CD14-positive monocyte (primary cell): ENCODE measurements at regions not wholly inside any gene's neighbourhood (a gene's known extent, or its start where the extent isn't known, plus 50 kb on each side); places are given as distances from the start of the nearest gene placed in this dataset.

Experiments
- DNase-seq, 3 donors: peaks; one replicate each; pipeline ENCODE4 v3.0.0-alpha.2; 2011 to 2022
- H2AFZ ChIP-seq: 2 replicates; pipeline ENCODE4 v1.6.0; 2012; ENCODE audit warnings: mild to moderate bottlenecking, low read depth, low read length, inconsistent platforms; ENCODE audit not compliant: insufficient read depth, poor library complexity, severe bottlenecking
- H3K27ac ChIP-seq, 2 donors: 1 replicate in 1 of 2; 2 replicates in 1 of 2; pipeline ENCODE4 v1.5.1; 2012 to 2013; ENCODE audit warnings: low read length in 2 of 2, control low read depth in 1 of 2, inconsistent platforms in 1 of 2, low read depth in 1 of 2, mild to moderate bottlenecking in 1 of 2
- H3K27me3 ChIP-seq, 2 donors: one replicate each; pipeline versions ENCODE4 v1.6.0 to v1.6.1; 2011 to 2013; ENCODE audit warnings: low read length in 2 of 2; ENCODE audit not compliant: control insufficient read depth in 2 of 2, insufficient read depth in 2 of 2
- H3K36me3 ChIP-seq, 2 donors: replicated peaks in 1 of 2; 1 replicate in 1 of 2; 2 replicates in 1 of 2; pipeline versions ENCODE4 v1.5.1 to v1.6.1; 2012 to 2013; ENCODE audit warnings: low read length in 2 of 2, control low read depth in 1 of 2, inconsistent platforms in 1 of 2, mild to moderate bottlenecking in 1 of 2; ENCODE audit not compliant: insufficient read depth in 2 of 2, control insufficient read depth in 1 of 2
- H3K4me1 ChIP-seq, 2 donors: 1 replicate in 1 of 2; 2 replicates in 1 of 2; pipeline versions ENCODE4 v1.5.1 to v1.6.1; 2012 to 2013; ENCODE audit warnings: low read length in 2 of 2, control low read depth in 1 of 2, inconsistent platforms in 1 of 2, mild to moderate bottlenecking in 1 of 2, moderate library complexity in 1 of 2; ENCODE audit not compliant: insufficient read depth in 2 of 2, control insufficient read depth in 1 of 2
- H3K4me2 ChIP-seq: replicated peaks from 2 replicates; pipeline ENCODE3; 2012; ENCODE audit warnings: low read length, moderate library complexity, mild to moderate bottlenecking; ENCODE audit not compliant: poor library complexity, severe bottlenecking; ENCODE audit errors: extremely low read depth
- H3K4me3 ChIP-seq, 3 experiments: fragments of 200-600 bp in 1 of 3; sonication (generic) in 1 of 3; replicated peaks in 1 of 3; 1 replicate in 2 of 3; 2 replicates in 1 of 3; pipeline ENCODE4 v1.5.1; 2011 to 2013; ENCODE audit warnings: low read length in 3 of 3, mild to moderate bottlenecking in 3 of 3, control low read depth in 2 of 3, low read depth in 2 of 3, inconsistent platforms in 1 of 3, moderate library complexity in 1 of 3
- H3K79me2 ChIP-seq: 2 replicates; pipeline ENCODE4 v1.6.0; 2012; ENCODE audit warnings: mild to moderate bottlenecking, control low read depth, inconsistent platforms, low read length, moderate library complexity; ENCODE audit not compliant: insufficient read depth
- H3K9ac ChIP-seq: 2 replicates; pipeline ENCODE4 v1.6.0; 2017; ENCODE audit warnings: low read length, mild to moderate bottlenecking; ENCODE audit not compliant: insufficient read depth, poor library complexity, severe bottlenecking
- H3K9me3 ChIP-seq, 2 donors: replicated peaks in 1 of 2; 1 replicate in 1 of 2; 2 replicates in 1 of 2; pipeline versions ENCODE4 v1.5.1 to v1.6.1; 2012 to 2013; ENCODE audit warnings: low read length in 2 of 2, control low read depth in 1 of 2; ENCODE audit not compliant: control insufficient read depth in 1 of 2, insufficient read depth in 1 of 2
- H4K20me1 ChIP-seq: 2 replicates; pipeline ENCODE4 v1.6.0; 2012; ENCODE audit warnings: mild to moderate bottlenecking, low read length, control low read depth, moderate library complexity; ENCODE audit not compliant: insufficient read depth
- H3K27ac Mint-ChIP-seq, 7 donors: one replicate each; pipeline ENCODE4 v1.8.0; 2020; ENCODE audit warnings: mild to moderate bottlenecking in 7 of 7, mixed read lengths in 7 of 7, moderate library complexity in 6 of 7, inconsistent platforms in 2 of 7
- H3K27me3 Mint-ChIP-seq, 3 donors: one replicate each; pipeline ENCODE4 v1.8.0; 2021 to 2022; ENCODE audit warnings: low read depth in 3 of 3, mild to moderate bottlenecking in 3 of 3, mixed read lengths in 3 of 3, moderate library complexity in 3 of 3, inconsistent platforms in 1 of 3
- H3K36me3 Mint-ChIP-seq, 2 donors: one replicate each; pipeline ENCODE4 v1.8.0; 2020; ENCODE audit warnings: mixed read lengths in 2 of 2, inconsistent platforms in 1 of 2, mild to moderate bottlenecking in 1 of 2
- H3K4me1 Mint-ChIP-seq: one replicate; pipeline ENCODE4 v1.8.0; 2020; ENCODE audit warnings: mild to moderate bottlenecking, mixed read lengths
- H3K4me3 Mint-ChIP-seq, 2 donors: one replicate each; pipeline ENCODE4 v1.8.0; 2020; ENCODE audit warnings: mild to moderate bottlenecking in 2 of 2, mixed read lengths in 2 of 2, moderate library complexity in 1 of 2
- H3K9me3 Mint-ChIP-seq, 7 donors: one replicate each; pipeline ENCODE4 v1.8.0; 2020 to 2022; ENCODE audit warnings: mixed read lengths in 7 of 7, mild to moderate bottlenecking in 6 of 7, moderate library complexity in 6 of 7, inconsistent platforms in 2 of 7
- CTCF ChIP-seq: fragments of 200-600 bp; IDR thresholded peaks from one replicate; pipeline ENCODE4 v1.8.0; 2022; ENCODE audit warnings: antibody characterized with exemption, mild to moderate bottlenecking
- WGBS: methylation state at CpG from one replicate; pipeline ENCODE4 v1.1.5; 2013; ENCODE audit warnings: missing lambda C conversion rate; ENCODE audit not compliant: insufficient coverage; 5-methylcytosine and 5-hydroxymethylcytosine counted together
- intact Hi-C, 2 donors: fragments of 100-400 bp; cut with micrococcal nuclease; formaldehyde crosslinking; loops; one replicate each; pipeline versions ENCODE4 v1.15.0 to v1.15.1; 2023

DNA sequence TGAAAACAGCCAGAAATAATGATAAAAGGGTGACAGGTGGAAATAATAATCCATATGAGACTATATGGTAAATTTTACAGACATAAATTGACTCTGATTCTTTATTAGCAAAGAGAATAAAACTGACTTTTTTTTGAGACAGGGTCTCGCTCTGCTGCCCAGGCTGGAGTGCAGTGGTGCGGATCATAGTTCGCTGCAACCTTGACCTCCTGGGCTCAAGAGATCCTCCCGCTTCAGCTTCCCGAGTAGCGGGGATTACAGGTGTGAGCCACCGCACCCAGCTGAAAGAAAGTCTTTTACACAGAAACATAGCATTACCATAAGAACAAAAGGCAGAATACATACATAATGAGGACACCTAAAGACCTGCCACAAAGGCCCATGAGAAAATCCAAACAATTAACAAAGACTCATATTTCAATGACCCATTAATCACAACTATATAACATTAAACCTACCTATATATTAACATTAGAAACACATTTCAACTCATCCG, 51.5 kb upstream of the DIP2C start:
- no peaks in the 10 kb centered on the region for H3K36me3 ChIP-seq
- peaks cover 10 to 23% of the 10 kb centered on the region in 2 donors for H3K9me3 ChIP-seq
- H3K27ac ChIP-seq, result no peak overlapping the region
- H3K4me2 ChIP-seq, result no peak overlapping the region
- Mint-ChIP-seq H3K4me1 (no peaks in the 10 kb centered on the region), H3K27ac (no peak overlapping the region), H3K36me3 (no peaks in the 10 kb centered on the region), H3K27me3 (peaks cover 12 to 31% (median 16%) of the 10 kb centered on the region in 3 donors), H3K9me3 (peaks cover 4 to 33% (median 12%) of the 10 kb centered on the region in 7 donors), H3K4me3 (no peak overlapping the region)
- H3K4me1 ChIP-seq, result no peaks in the 10 kb centered on the region
- no peak overlapping the region for H2AFZ ChIP-seq
- intact Hi-C loops, result no loop called here
- 91% methylated on average over 7 of the region's 8 CpGs for WGBS
- no peak overlapping the region for H3K9ac ChIP-seq
- peaks cover 2 to 4% of the 10 kb centered on the region in 2 donors for H3K27me3 ChIP-seq
- H3K4me3 ChIP-seq, result no peak overlapping the region
- no peaks in the 10 kb centered on the region for H4K20me1 ChIP-seq
- DNase-seq, result no peak
- H3K79me2 ChIP-seq, result no peaks in the 10 kb centered on the region
- no peak for TF ChIP-seq CTCF

GRCh38 chr10:739403-739802, 49.9 kb upstream of the DIP2C start:
- Mint-ChIP-seq H3K27ac (no peak overlapping the region), H3K27me3 (peaks cover 9 to 25% (median 16%) of the 10 kb centered on the region in 3 donors), H3K36me3 (no peaks in the 10 kb centered on the region), H3K4me1 (no peaks in the 10 kb centered on the region), H3K9me3 (peaks cover 2 to 26% (median 8%) of the 10 kb centered on the region in 7 donors), H3K4me3 (no peak overlapping the region)
- Histone ChIP-seq H3K4me3 (no peak overlapping the region), H4K20me1 (no peaks in the 10 kb centered on the region), H3K27me3 (peaks cover 2 to 4% of the 10 kb centered on the region in 2 donors), H2AFZ (no peak overlapping the region), H3K36me3 (no peaks in the 10 kb centered on the region), H3K4me1 (no peaks in the 10 kb centered on the region), H3K4me2 (no peak overlapping the region), H3K9me3 (peaks cover 10 to 26% of the 10 kb centered on the region in 2 donors), H3K27ac (no peak overlapping the region), H3K79me2 (no peaks in the 10 kb centered on the region), H3K9ac (no peak overlapping the region)
- intact Hi-C loops, result no loop called here
- WGBS, result 93% methylated on average over 3 of the region's 3 CpGs
- no peak for DNase-seq
- no peak for TF ChIP-seq CTCF
